ENCODE measurements at regions not wholly inside any gene's neighbourhood (a gene's known extent, or its start where the extent isn't known, plus 50 kb on each side); places are given as distances from the start of the nearest gene placed in this dataset.
A peak's percentile ranks its signal among the peaks of the same experiment; 100 is the strongest.

- WGBS, 2 donors = 68 to 78% methylated on average over 9 of the region's 9 CpGs
- ATAC-seq (peak in 4 of 8 donors; percentile 4 to 29 (median 12)), DNase-seq (no peak)
- Histone ChIP-seq H3K4me1 (peaks cover 0 to 73% (median 11%) of the 10 kb centered on the region in 9 donors), H3K36me3 (no peaks in the 10 kb centered on the region), H3K9me3 (peaks cover 0 to 15% (median 2%) of the 10 kb centered on the region in 11 donors), H3K27me3 (no peaks in the 10 kb centered on the region), H3K27ac (peak overlapping the region in 3 of 10 donors; percentile 1 to 88 (median 55)), H3K4me3 (no peak overlapping the region)
- TF ChIP-seq CTCF (IDR thresholded peaks at IDR 0.05) = no peak
- intact Hi-C loops (cut with DNase I) = no loop called here
Measured at GRCh38 chr10:124144536-124144935, 51.1 kb upstream of the CHST15 start.

- 84 to 90% methylated on average over 6 of the region's 6 CpGs for WGBS, 2 donors
- peaks cover 0 to 67% (median 4%) of the 10 kb centered on the region in 9 donors for H3K4me1 ChIP-seq
- intact Hi-C loops (cut with DNase I) = no loop called here
- H3K9me3 ChIP-seq = peaks cover 0 to 15% (median 2%) of the 10 kb centered on the region in 11 donors
- DNase-seq = no peak
- H3K27ac ChIP-seq = peak overlapping the region in 1 of 10 donors; percentile 88
- TF ChIP-seq CTCF (IDR thresholded peaks at IDR 0.05) = no peak
- H3K27me3 ChIP-seq = no peaks in the 10 kb centered on the region
- H3K36me3 ChIP-seq = no peaks in the 10 kb centered on the region
- no peak for ATAC-seq
- H3K4me3 ChIP-seq = no peak overlapping the region
Measured at GRCh38 chr10:124143721-124144120, 50.3 kb upstream of the CHST15 start.

Measured in heart right ventricle (tissue), 16 donors.